Activated CD4-positive, alpha-beta T cell treated with anti-CD3 and anti-CD28 coated beads, Interleukin-2, amount 50 U/mL, for 24 hours (primary cell): ENCODE measurements at regions not wholly inside any gene's neighbourhood (a gene's known extent, or its start where the extent isn't known, plus 50 kb on each side); places are given as distances from the start of the nearest gene placed in this dataset.

Experiments
- DNase-seq, 2 donors: peaks; one replicate each; pipeline ENCODE4 v3.0.0-alpha.2; 2020; ENCODE audit warnings: low read depth in 1 of 2, low spot score in 1 of 2

GRCh38 chrX:124984140-124984813, 335.4 kb upstream of the TEX13C start:
- no peak for DNase-seq

GRCh38 chrX:124986284-124986683, 333.4 kb upstream of the TEX13C start:
- DNase-seq = no peak

GRCh38 chrX:124993735-124994134, 325.9 kb upstream of the TEX13C start:
- no peak for DNase-seq

GRCh38 chrX:124994404-124994803, 325.3 kb upstream of the TEX13C start:
- no peak for DNase-seq

- DNase-seq = no peak
Measured at GRCh38 chrX:125003746-125004446, 315.8 kb upstream of the TEX13C start.

GRCh38 chrX:125004799-125005198, 314.9 kb upstream of the TEX13C start:
- no peak for DNase-seq

GRCh38 chrX:125005863-125006262, 313.8 kb upstream of the TEX13C start:
- DNase-seq = no peak

GRCh38 chrX:125006704-125007103, 313.0 kb upstream of the TEX13C start:
- DNase-seq = no peak

GRCh38 chrX:125012585-125012984, 307.1 kb upstream of the TEX13C start:
- no peak for DNase-seq

- no peak for DNase-seq
Measured at GRCh38 chrX:125029131-125029530, 290.5 kb upstream of the TEX13C start.
